ENCODE measurements at regions not wholly inside any gene's neighbourhood (a gene's known extent, or its start where the extent isn't known, plus 50 kb on each side); places are given as distances from the start of the nearest gene placed in this dataset.

- peak; percentile 31 to 63 (median 52) for TF ChIP-seq CTCF (IDR thresholded peaks at IDR 0.05)
- no peak for TF ChIP-seq POLR2A (IDR thresholded peaks at IDR 0.05)
Observed at GRCh38 chr15:62344806-62345539, 179.9 kb upstream of the C2CD4B start.

Measured in heart left ventricle (tissue), 13 donors.